ENCODE measurements at regions not wholly inside any gene's neighbourhood (a gene's known extent, or its start where the extent isn't known, plus 50 kb on each side); places are given as distances from the start of the nearest gene placed in this dataset.

- Histone ChIP-seq H3T11ph (ENCODE audit: low read length) (no peak overlapping the region), H2BK120ac (ENCODE audit: low read depth, low read length, poor library complexity, severe bottlenecking) (no peak overlapping the region), H4K20me1 (ENCODE audit: control insufficient read depth, insufficient read depth, insufficient read length) (no peaks in the 10 kb centered on the region), H3K23ac (ENCODE audit: insufficient read length, low read depth, low read length) (no peak overlapping the region), H3K27ac (ENCODE audit: insufficient read length, low read depth, low read length) (no peak overlapping the region), H4K91ac (ENCODE audit: insufficient read length, low read depth, low read length) (no peak overlapping the region), H4K8ac (replicated peaks; ENCODE audit: insufficient read length, low read depth, low read length) (no peak overlapping the region), H2AK5ac (ENCODE audit: insufficient read length, low read length) (no peak overlapping the region), H3K79me1 (ENCODE audit: insufficient read depth, low read depth, low read length, poor library complexity, severe bottlenecking) (no peaks in the 10 kb centered on the region), H3K18ac (ENCODE audit: insufficient read length, low read depth, low read length) (no peak overlapping the region), H3K79me2 (ENCODE audit: insufficient read depth, low read length) (no peaks in the 10 kb centered on the region), H2BK12ac (ENCODE audit: insufficient read length, low read depth, low read length) (no peak overlapping the region), H2AFZ (ENCODE audit: low read length) (no peak overlapping the region), H3K14ac (ENCODE audit: insufficient read depth, low read length) (no peak overlapping the region), H3K9me3 (ENCODE audit: control insufficient read depth, low read depth, low read length) (no peaks in the 10 kb centered on the region), H3K9ac (ENCODE audit: extremely low read depth, insufficient read length, low read length) (no peak overlapping the region), H2BK15ac (ENCODE audit: low read depth, low read length) (no peak overlapping the region), H3K4me1 (ENCODE audit: insufficient read depth, low read length) (no peaks in the 10 kb centered on the region), H2BK5ac (ENCODE audit: insufficient read length, low read length) (no peak overlapping the region), H2BK20ac (ENCODE audit: low read depth, low read length, poor library complexity, severe bottlenecking) (no peak overlapping the region), H3K4me2 (ENCODE audit: insufficient read depth, insufficient read length, low read length) (no peak overlapping the region), H3K4ac (ENCODE audit: low read depth, low read length) (no peak overlapping the region), H3K56ac (ENCODE audit: insufficient read length, low read depth, low read length) (no peak overlapping the region), H3K27me3 (ENCODE audit: insufficient read depth, low read length) (no peaks in the 10 kb centered on the region), H4K5ac (ENCODE audit: insufficient read length, low read depth, low read length) (no peak overlapping the region), H3K23me2 (ENCODE audit: insufficient read length, low read depth, low read length, poor library complexity, severe bottlenecking) (no peaks in the 10 kb centered on the region)
- WGBS (ENCODE audit: extremely low coverage, insufficient read length, low lambda C conversion rate), result no CpG with 5 or more reads among the region's 7 CpGs
- Mint-ChIP-seq H3K36me3 (ENCODE audit: insufficient read depth in 1 of 3, low read depth in 3 of 3) (no peaks in the 10 kb centered on the region), H3K9me3 (no peaks in the 10 kb centered on the region), H3K4me1 (peaks cover 18 to 23% of the 10 kb centered on the region in 2 experiments), H3K27me3 (ENCODE audit: low read depth) (no peaks in the 10 kb centered on the region; the same call in none of the 2 replicates), H3K27ac (no peak overlapping the region; a peak in 2 of 7 replicates), H3K4me3 (no peak overlapping the region)
- no peak for TF ChIP-seq CTCF (conservative IDR thresholded peaks at IDR 0.05)
- DNase-seq, result no peak
Observed at GRCh38 chr15:53448232-53449015, 311.0 kb downstream of the WDR72 start.
